K562 (cell line): ENCODE measurements at regions not wholly inside any gene's neighbourhood (a gene's known extent, or its start where the extent isn't known, plus 50 kb on each side); places are given as distances from the start of the nearest gene placed in this dataset.

Experiments
- ATAC-seq: fragments of 200-7000 bp; cut with Tn5 transposase; 3 replicates; pipeline ENCODE4 v1.9.1; 2020; ENCODE audit warnings: moderate library complexity
- BruUV-seq: library from RNA; stranded (reverse); fragments of 400-500 nt; replicated peaks from 2 replicates; lab custom pipeline; 2021; lab: Mats Ljungman, UMichigan
- CTCF ChIA-PET: fragments of 300-600 bp; formaldehyde crosslinking; extraction: SDS; loops from one replicate; lab custom pipeline; 2021; ENCODE audit warnings: low intra/inter-chr PET ratio; lab: Yijun Ruan, JAX
- POLR2A ChIA-PET: fragments of 300-600, 350-650 bp; sonication (Branson Sonifier 250); formaldehyde crosslinking; extraction: SDS; loops from one replicate; lab custom pipeline; 2021; ENCODE audit warnings: antibody characterized with exemption, inconsistent platforms; lab: Yijun Ruan, JAX
- DNase-seq, 4 experiments: peaks; one replicate each; pipeline versions ENCODE4 v3.0.0 to v3.0.0-alpha.2; 2011 to 2018; ENCODE audit warnings: low spot score in 3 of 4, mixed read lengths in 3 of 4; ENCODE audit errors: extremely low read depth in 1 of 4
- FAIRE-seq: peaks from 2 replicates; lab custom pipeline; 2011; peaks lifted over from hg19 to GRCh38; lab: Jason Lieb, UNC
- H2AFZ ChIP-seq: 2 replicates; pipeline ENCODE4 v1.6.0; 2011; ENCODE audit warnings: low read depth, low read length, control low read depth, inconsistent platforms
- H3K27ac ChIP-seq: fragments of 200-600 bp; 3 replicates; pipeline ENCODE4 v1.8.0; 2011; ENCODE audit warnings: low read depth, mild to moderate bottlenecking, control low read depth, inconsistent platforms, low read length, moderate library complexity, mixed read lengths; ENCODE audit errors: extremely low read depth
- H3K27me3 ChIP-seq, 2 experiments: fragments of 300-600 bp in 1 of 2; 2 replicates in 1 of 2; 3 replicates in 1 of 2; pipeline versions ENCODE4 v1.6.0 to v1.8.0; 2011; ENCODE audit warnings: inconsistent platforms in 2 of 2, low read length in 2 of 2, mild to moderate bottlenecking in 1 of 2, mixed read lengths in 1 of 2, moderate library complexity in 1 of 2; ENCODE audit not compliant: control insufficient read depth in 2 of 2, insufficient read depth in 2 of 2
- H3K36me3 ChIP-seq: fragments of 300-600 bp; 3 replicates; pipeline ENCODE4 v1.8.0; 2011; ENCODE audit warnings: mild to moderate bottlenecking, low read length, inconsistent platforms; ENCODE audit not compliant: control insufficient read depth, insufficient read depth
- H3K4me1 ChIP-seq, 2 experiments: fragments of 200-600 bp in 1 of 2; replicated peaks in 1 of 2; 2 replicates in 1 of 2; 3 replicates in 1 of 2; pipeline versions ENCODE4 v1.5.1 to v1.8.0; 2011; ENCODE audit warnings: inconsistent platforms in 2 of 2, low read length in 2 of 2, mild to moderate bottlenecking in 1 of 2, mixed read lengths in 1 of 2, moderate library complexity in 1 of 2; ENCODE audit not compliant: control insufficient read depth in 2 of 2, insufficient read depth in 2 of 2
- H3K4me2 ChIP-seq: 2 replicates; pipeline ENCODE4 v1.6.1; 2011; ENCODE audit warnings: low read length, control low read depth, inconsistent platforms, mixed read lengths; ENCODE audit not compliant: insufficient read depth
- H3K4me3 ChIP-seq: fragments of 200-600 bp; sonication (generic), shearing (Covaris generic); 2 replicates; pipeline ENCODE4 v1.5.1; 2016; ENCODE audit warnings: control low read depth, inconsistent platforms
- H3K79me2 ChIP-seq: fragments of 200-600 bp; 3 replicates; pipeline ENCODE4 v1.8.0; 2011; ENCODE audit warnings: low read length, inconsistent platforms; ENCODE audit not compliant: control insufficient read depth, insufficient read depth
- H3K9ac ChIP-seq, 2 experiments: 2 replicates each; pipeline versions ENCODE4 v1.6.0 to v1.6.1; 2011; ENCODE audit warnings: low read depth in 2 of 2, low read length in 2 of 2, control low read depth in 1 of 2, inconsistent platforms in 1 of 2, mild to moderate bottlenecking in 1 of 2, mixed read lengths in 1 of 2; ENCODE audit not compliant: insufficient read depth in 1 of 2
- H3K9me1 ChIP-seq: one replicate; pipeline ENCODE4 v1.6.0; 2011; ENCODE audit warnings: inconsistent platforms, mild to moderate bottlenecking, low read length, moderate library complexity; ENCODE audit not compliant: control insufficient read depth, insufficient read depth
- H3K9me3 ChIP-seq: replicated peaks from 2 replicates; pipeline ENCODE4 v1.5.1; 2011; ENCODE audit warnings: low read depth, low read length, inconsistent platforms; ENCODE audit not compliant: control insufficient read depth, insufficient read depth
- H4K20me1 ChIP-seq: replicated peaks from 2 replicates; pipeline ENCODE4 v1.6.1; 2011; ENCODE audit warnings: low read length, inconsistent platforms, mixed read lengths; ENCODE audit not compliant: control insufficient read depth, insufficient read depth
- CEBPZ ChIP-seq: fragments of 150-350 bp; IDR thresholded peaks from 2 replicates; pipeline ENCODE4 v1.6.1; 2014; ENCODE audit warnings: low read depth, mild to moderate bottlenecking, low read length, borderline replicate concordance
- DLX4 ChIP-seq: fragments of 250-450 bp; sonication (Bioruptor Pico); IDR thresholded peaks from 2 replicates; pipeline ENCODE4 v1.6.1; 2021; ENCODE audit warnings: mild to moderate bottlenecking
- GMEB1 ChIP-seq: fragments of 250-450 bp; sonication (Bioruptor Pico); IDR thresholded peaks from 2 replicates; pipeline ENCODE4 v1.4.0; 2020; ENCODE audit warnings: mild to moderate bottlenecking
- HIVEP1 ChIP-seq: fragments of 250-450 bp; sonication (Bioruptor Pico); IDR thresholded peaks from 2 replicates; pipeline ENCODE4 v1.4.0; 2020; ENCODE audit warnings: mild to moderate bottlenecking
- HNRNPLL ChIP-seq: fragments of 200-400 bp; formaldehyde crosslinking; IDR thresholded peaks from 2 replicates; pipeline ENCODE4 v1.6.1; 2017; ENCODE audit warnings: low read length, low read depth, mild to moderate bottlenecking; ENCODE audit not compliant: poor library complexity, severe bottlenecking
- NCOA6 ChIP-seq: fragments of 450-650 bp; IDR thresholded peaks from 2 replicates; pipeline ENCODE4 v1.6.1; 2017; ENCODE audit warnings: mild to moderate bottlenecking
- NFYB ChIP-seq: IDR thresholded peaks from 2 replicates; pipeline ENCODE4 v1.6.1; 2011; ENCODE audit warnings: mild to moderate bottlenecking, moderate library complexity; ENCODE audit not compliant: insufficient read length; ENCODE audit errors: extremely low read depth
- PHB ChIP-seq: fragments of 250-450 bp; sonication (Bioruptor Pico); IDR thresholded peaks from 2 replicates; pipeline ENCODE4 v1.5.0; 2021
- POLR3A ChIP-seq: IDR thresholded peaks from 2 replicates; pipeline ENCODE4 v1.6.1; 2011; ENCODE audit warnings: borderline replicate concordance, mild to moderate bottlenecking, moderate library complexity; ENCODE audit not compliant: insufficient read length, insufficient read depth; ENCODE audit errors: extremely low read depth
- PRPF4 ChIP-seq: fragments of 200-400 bp; formaldehyde crosslinking; IDR thresholded peaks from one replicate; pipeline ENCODE4 v1.6.1; 2017; ENCODE audit warnings: low read length, low read depth, mild to moderate bottlenecking; ENCODE audit not compliant: insufficient read depth, poor library complexity, severe bottlenecking
- WGBS: fragments of 100-300 bp; shearing (Covaris generic); methylation state at CpG from one replicate; pipeline ENCODE4 v1.1.6; 2016; ENCODE audit warnings: low coverage, mixed read lengths; ENCODE audit not compliant: insufficient coverage; ENCODE audit errors: missing lambda C conversion rate; 5-methylcytosine and 5-hydroxymethylcytosine counted together
- in situ Hi-C: fragments of 300-500 bp; cut with MboI; formaldehyde crosslinking; loops from 4 replicates; pipeline ENCODE4 v1.15.0; 2018; ENCODE audit warnings: inconsistent platforms, mixed read lengths
- intact Hi-C: fragments of 100-400 bp; cut with micrococcal nuclease; formaldehyde crosslinking; loops from 2 replicates; pipeline ENCODE4 v1.14.2; 2022

- no peak for TF ChIP-seq CEBPZ
These were observed 336.7 kb upstream of the CNTNAP5 start (continued) for GRCh38 chr2:123688231-123688940.

GRCh38 chr2:123692121-123692520 is 333.0 kb upstream of the CNTNAP5 start:
- ATAC-seq, result no peak
- Histone ChIP-seq H3K79me2 (no peaks in the 10 kb centered on the region), H3K9me1 (no peaks in the 10 kb centered on the region), H3K9me3 (no peaks in the 10 kb centered on the region), H3K9ac (no peak overlapping the region), H3K27me3 (no peaks in the 10 kb centered on the region), H3K36me3 (no peaks in the 10 kb centered on the region), H3K27ac (no peak overlapping the region), H3K4me3 (no peak overlapping the region), H3K4me2 (no peak overlapping the region), H3K4me1 (no peaks in the 10 kb centered on the region), H2AFZ (no peak overlapping the region), H4K20me1 (no peaks in the 10 kb centered on the region)
- 3% methylated on average over 2 of the region's 2 CpGs for WGBS
- ChIA-PET CTCF (no interaction called here), POLR2A (no interaction called here)
- intact Hi-C loops (no loop called here), in situ Hi-C loops (no loop called here)
- TF ChIP-seq NCOA6 (no peak), PRPF4 (no peak), NFYB (no peak), DLX4 (CRISPR knock-in tag) (no peak), HNRNPLL (no peak), PHB (CRISPR knock-in tag) (no peak), POLR3A (no peak), HIVEP1 (no peak), GMEB1 (CRISPR knock-in tag) (no peak)
- no TSS peak for BruUV-seq
- no peak for FAIRE-seq
- no peak for DNase-seq
